ENCODE measurements at regions not wholly inside any gene's neighbourhood (a gene's known extent, or its start where the extent isn't known, plus 50 kb on each side); places are given as distances from the start of the nearest gene placed in this dataset.

DNA sequence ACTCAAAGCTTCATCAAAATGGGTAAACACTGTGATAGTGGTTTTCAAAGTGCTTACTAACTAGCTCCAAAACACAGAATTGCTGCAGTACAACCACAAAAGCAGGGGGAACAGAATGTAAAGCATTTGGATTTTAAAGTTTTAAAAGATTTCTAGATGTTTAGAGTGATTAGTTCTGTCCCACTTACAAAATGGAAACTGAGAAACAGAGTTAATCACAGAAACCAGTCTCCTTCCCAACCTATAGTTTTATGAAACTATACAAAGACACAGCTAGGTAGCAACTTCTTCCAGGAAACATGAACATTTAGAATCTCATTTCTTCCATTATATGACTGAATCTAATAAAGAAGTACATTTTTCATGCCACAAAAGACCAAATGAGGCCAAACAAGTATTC lies 73.8 kb upstream of the HNRNPA3 start:
- TF ChIP-seq GATA3 (IDR thresholded peaks at IDR 0.05; ENCODE audit: low read depth, low read length) (no peak), GATA2 (IDR thresholded peaks at IDR 0.05; ENCODE audit: low read depth, low read length) (no peak)

All from SH-SY5Y (cell line).